VCaP (cell line): ENCODE measurements at regions not wholly inside any gene's neighbourhood (a gene's known extent, or its start where the extent isn't known, plus 50 kb on each side); places are given as distances from the start of the nearest gene placed in this dataset.

Experiments used
- H3K27ac ChIP-seq: fragments of 450-650 bp; 2 replicates; pipeline ENCODE4 v1.5.1; 2017
- TF ChIP-seq, protein P1 (sequence below): fragments of 450-650 bp; conservative IDR thresholded peaks from 2 replicates; pipeline ENCODE4 v1.5.1; 2017; ENCODE audit warnings: mild to moderate bottlenecking, moderate library complexity

DNA sequence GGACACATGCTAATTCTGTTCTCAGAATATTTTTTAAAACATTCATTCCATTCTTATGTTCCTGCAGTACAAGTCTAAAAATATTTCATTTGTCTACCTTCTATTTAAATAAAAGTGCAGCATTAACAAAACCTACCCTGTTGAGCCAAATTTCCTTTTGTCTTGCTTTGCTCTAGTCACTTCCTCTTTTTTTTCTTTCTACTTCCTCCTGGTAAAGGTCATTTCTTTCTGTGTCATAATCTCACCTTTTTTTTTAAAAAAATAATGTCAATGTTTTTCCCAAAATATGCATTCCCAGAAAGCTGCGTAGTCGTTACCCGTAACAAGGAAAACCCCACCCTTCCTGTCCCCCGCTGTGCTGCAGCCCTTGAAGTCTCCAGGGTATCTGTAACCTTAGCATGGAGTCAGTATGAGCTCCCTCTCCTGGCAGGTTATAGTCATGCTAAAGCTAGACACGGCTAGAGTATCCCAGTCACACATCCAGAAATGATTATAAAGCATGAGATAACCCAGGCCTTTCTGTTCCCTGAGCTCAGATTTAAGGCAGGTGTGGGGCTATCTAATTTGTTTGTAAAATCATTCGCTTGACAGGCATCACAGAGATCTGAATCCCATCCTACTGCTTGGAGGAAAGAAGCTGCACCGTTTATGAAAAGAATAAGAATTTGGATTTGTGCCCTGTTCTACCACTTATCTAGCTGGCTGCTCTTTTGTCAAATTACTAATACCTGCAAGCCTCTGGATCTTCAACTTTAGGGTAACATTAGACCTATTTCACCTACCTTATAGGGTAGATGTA, 51.1 kb upstream of the EED start:
- no peak overlapping the region for H3K27ac ChIP-seq

DNA sequence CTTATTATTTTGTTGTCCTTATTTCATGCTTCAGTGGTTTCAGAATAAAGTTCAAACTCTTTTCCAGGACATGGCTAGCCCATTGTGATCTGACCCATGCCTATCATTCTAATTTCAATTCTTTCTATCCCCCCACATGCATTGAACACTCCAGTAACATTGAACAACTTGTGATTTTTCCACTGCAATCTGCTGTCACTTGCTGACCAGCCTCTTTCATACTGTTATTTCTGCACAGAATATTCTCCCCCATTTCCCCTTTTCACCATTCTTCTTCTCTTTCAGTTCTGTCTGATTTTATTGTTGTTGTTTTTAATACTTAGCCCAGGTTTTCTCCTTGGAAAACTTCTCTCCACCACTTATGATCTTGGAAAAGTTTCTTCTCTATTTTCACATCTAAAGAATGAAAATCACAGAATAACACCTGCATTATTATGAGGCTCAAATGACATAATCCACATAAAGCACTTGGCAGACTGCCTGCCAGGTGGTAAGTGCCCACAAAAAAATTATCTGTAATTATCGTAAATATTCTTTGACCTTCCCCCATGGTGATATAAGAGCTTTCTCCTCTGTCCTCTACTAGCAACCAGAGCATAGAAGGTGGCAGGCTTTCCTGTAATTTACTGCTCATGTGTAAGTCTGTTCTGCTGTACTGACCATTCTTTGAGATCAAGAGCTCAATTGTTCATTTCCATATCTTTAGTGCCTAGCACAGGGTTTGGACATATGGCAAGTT, 51.9 kb upstream of the EED start:
- H3K27ac ChIP-seq, result no peak overlapping the region
- TF ChIP-seq, protein P1, sequence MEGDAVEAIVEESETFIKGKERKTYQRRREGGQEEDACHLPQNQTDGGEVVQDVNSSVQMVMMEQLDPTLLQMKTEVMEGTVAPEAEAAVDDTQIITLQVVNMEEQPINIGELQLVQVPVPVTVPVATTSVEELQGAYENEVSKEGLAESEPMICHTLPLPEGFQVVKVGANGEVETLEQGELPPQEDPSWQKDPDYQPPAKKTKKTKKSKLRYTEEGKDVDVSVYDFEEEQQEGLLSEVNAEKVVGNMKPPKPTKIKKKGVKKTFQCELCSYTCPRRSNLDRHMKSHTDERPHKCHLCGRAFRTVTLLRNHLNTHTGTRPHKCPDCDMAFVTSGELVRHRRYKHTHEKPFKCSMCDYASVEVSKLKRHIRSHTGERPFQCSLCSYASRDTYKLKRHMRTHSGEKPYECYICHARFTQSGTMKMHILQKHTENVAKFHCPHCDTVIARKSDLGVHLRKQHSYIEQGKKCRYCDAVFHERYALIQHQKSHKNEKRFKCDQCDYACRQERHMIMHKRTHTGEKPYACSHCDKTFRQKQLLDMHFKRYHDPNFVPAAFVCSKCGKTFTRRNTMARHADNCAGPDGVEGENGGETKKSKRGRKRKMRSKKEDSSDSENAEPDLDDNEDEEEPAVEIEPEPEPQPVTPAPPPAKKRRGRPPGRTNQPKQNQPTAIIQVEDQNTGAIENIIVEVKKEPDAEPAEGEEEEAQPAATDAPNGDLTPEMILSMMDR, result no peak

More for the DNA sequence above, 51.1 kb upstream of the EED start:
- TF ChIP-seq, protein P1, result peak; percentile 89

DNA sequence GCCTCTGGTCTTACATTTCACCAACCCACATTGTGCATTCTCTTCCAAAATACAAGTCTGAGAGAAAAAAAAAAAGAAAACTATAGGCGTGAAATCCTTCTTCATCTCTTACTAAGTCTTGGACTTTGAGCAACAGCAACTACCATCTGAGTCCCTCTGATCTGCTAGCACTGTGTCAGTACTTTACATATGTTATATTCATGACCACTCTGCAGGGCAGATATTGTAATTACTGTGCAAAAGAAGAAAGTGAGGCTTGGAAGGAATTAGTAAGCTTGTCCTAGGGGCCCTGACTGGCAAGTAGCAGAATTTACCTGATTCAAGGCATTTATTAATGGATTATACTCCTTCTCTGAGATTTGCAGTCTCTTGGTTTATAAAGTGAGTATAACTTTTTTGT, 52.7 kb upstream of the EED start:
- H3K27ac ChIP-seq, result no peak overlapping the region

DNA sequence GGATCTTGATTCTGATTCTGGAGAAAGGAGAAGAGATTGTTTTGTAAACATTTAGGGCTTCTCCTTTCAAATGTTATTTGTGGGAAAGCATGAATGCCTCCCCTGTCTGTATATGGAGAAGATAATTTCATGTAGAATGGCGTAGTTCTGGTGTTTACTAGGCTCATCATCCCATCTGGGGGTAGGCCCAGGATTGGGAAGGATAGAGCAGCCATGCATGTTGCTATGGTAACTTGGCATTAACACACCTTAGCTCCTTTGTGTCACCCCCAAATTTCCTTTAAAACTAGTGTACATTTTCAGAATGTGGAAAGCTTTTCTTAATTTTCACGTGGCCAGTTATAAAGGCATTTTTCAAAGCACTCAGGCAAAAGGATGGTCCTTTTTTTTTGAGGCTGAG, 57.5 kb upstream of the EED start:
- H3K27ac ChIP-seq, result no peak overlapping the region
- TF ChIP-seq, protein P1, result no peak

More for the DNA sequence above, 52.7 kb upstream of the EED start:
- TF ChIP-seq, protein P1, result no peak

DNA sequence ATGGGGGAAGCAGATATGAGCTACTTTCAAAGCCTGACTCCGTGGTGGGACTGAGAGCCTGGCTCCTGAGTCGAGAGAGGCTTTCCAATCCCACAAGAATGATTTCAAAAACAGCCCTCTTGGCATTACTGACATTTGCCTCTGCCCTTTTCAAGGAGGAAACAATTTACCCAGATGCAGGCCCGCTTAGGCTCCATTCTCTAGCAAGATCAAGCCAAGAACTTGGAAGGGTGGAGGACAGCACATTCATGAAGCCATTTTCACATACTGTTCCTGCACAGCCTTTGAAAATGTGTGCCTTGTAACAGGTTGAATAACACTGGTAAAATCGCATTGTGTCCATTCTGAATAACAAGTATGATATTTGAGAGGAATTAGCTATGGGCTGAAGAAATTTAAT, 58.2 kb upstream of the EED start:
- H3K27ac ChIP-seq, result no peak overlapping the region
- TF ChIP-seq, protein P1, result no peak

DNA sequence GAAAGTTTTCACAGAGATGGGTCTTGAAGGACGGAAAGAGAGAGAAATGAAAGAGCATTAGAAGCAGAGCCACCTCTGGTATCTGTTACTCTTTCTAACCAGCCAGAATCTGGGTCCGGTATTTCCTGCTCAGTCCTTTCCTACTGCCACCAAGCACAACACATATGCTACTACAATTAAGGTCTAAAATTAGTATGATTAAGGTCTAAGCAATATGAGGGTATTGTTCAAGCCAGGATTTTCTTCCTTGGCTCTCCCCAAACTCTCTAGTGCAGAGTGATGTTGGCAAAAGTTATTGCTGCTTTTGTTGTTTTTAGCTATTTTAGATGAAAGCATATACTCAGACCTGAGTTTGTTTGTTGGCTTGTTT, 59.2 kb upstream of the EED start:
- TF ChIP-seq, protein P1, result no peak
- H3K27ac ChIP-seq, result no peak overlapping the region

DNA sequence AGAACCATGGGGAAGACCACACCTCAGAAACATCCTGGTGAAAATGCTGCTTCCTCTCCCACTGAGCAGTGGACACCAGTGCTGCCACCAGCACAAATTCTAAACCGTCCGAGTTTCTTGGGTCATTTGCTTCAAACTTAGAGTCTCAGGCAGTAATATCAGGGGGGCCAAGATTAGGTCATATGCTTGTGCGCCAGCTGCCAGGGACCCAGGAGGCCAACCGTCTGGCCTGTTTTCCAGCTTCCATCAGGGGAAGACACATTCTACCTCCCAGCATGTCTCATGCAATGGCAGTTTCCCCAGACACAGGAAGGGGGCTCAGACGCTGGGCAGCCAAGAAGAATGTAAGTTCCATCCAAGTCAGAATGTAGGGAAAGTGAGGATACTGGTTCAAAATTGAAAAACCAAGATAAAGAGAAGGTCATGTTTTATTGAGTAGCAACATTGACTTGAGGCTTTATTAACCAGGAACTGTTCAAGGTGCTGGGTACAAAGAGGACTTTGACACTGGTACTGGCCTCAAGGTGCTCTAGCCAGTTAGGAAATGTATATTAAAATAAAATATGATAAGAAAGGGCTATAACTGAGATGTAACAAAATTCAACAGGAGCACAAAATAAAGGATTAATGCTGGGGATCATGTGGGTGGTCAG, 59.7 kb upstream of the EED start:
- H3K27ac ChIP-seq, result no peak overlapping the region
- TF ChIP-seq, protein P1, result no peak
